GM23338 (cell line): ENCODE measurements at regions not wholly inside any gene's neighbourhood (a gene's known extent, or its start where the extent isn't known, plus 50 kb on each side); places are given as distances from the start of the nearest gene placed in this dataset.

Source experiments
- CREB1 ChIP-seq: fragments of 250-450 bp; sonication (Bioruptor Pico); IDR thresholded peaks from 2 replicates; pipeline ENCODE4 v1.5.0; 2020; ENCODE audit warnings: low read depth, mild to moderate bottlenecking, moderate library complexity
- CTCF ChIP-seq, 2 experiments: fragments of 200-600 bp in 1 of 2; sonication (generic) in 1 of 2; conservative IDR thresholded peaks; 2 replicates each; pipeline versions ENCODE4 v1.5.1 to v1.6.1; 2016 to 2017; ENCODE audit warnings: antibody characterized with exemption in 2 of 2, low read depth in 2 of 2, mild to moderate bottlenecking in 2 of 2, moderate library complexity in 1 of 2
- EZH2 ChIP-seq: fragments of 200-600 bp; sonication (generic); IDR thresholded peaks from one replicate; pipeline ENCODE4 v1.8.0; 2017; ENCODE audit warnings: antibody characterized with exemption, mild to moderate bottlenecking, low read depth; ENCODE audit not compliant: unreplicated experiment
- POLR2AphosphoS5 ChIP-seq: IDR thresholded peaks from 2 replicates; pipeline ENCODE4 v1.6.1; 2016; ENCODE audit warnings: antibody characterized with exemption, low read depth
- TF ChIP-seq, protein P1 (sequence below): IDR thresholded peaks from one replicate; pipeline ENCODE4 v1.6.1; 2018; ENCODE audit warnings: antibody characterized with exemption; ENCODE audit not compliant: unreplicated experiment

- TF ChIP-seq CREB1 (CRISPR knock-in tag) (no peak), CTCF (conservative IDR thresholded peaks at IDR 0.05; ENCODE audit: low read depth in 2 of 2) (no peak), EZH2 (no peak), POLR2AphosphoS5 (no peak)
- TF ChIP-seq, protein P1, sequence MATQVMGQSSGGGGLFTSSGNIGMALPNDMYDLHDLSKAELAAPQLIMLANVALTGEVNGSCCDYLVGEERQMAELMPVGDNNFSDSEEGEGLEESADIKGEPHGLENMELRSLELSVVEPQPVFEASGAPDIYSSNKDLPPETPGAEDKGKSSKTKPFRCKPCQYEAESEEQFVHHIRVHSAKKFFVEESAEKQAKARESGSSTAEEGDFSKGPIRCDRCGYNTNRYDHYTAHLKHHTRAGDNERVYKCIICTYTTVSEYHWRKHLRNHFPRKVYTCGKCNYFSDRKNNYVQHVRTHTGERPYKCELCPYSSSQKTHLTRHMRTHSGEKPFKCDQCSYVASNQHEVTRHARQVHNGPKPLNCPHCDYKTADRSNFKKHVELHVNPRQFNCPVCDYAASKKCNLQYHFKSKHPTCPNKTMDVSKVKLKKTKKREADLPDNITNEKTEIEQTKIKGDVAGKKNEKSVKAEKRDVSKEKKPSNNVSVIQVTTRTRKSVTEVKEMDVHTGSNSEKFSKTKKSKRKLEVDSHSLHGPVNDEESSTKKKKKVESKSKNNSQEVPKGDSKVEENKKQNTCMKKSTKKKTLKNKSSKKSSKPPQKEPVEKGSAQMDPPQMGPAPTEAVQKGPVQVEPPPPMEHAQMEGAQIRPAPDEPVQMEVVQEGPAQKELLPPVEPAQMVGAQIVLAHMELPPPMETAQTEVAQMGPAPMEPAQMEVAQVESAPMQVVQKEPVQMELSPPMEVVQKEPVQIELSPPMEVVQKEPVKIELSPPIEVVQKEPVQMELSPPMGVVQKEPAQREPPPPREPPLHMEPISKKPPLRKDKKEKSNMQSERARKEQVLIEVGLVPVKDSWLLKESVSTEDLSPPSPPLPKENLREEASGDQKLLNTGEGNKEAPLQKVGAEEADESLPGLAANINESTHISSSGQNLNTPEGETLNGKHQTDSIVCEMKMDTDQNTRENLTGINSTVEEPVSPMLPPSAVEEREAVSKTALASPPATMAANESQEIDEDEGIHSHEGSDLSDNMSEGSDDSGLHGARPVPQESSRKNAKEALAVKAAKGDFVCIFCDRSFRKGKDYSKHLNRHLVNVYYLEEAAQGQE = no peak
These were observed 546.3 kb downstream of the PRDM9 start for GRCh38 chr5:24053737-24054136.
